ENCODE measurements at regions not wholly inside any gene's neighbourhood (a gene's known extent, or its start where the extent isn't known, plus 50 kb on each side); places are given as distances from the start of the nearest gene placed in this dataset.

- DNase-seq (ENCODE audit: low read depth) = no peak
Measured at GRCh38 chr1:87437663-87438295, 109.1 kb downstream of the LMO4 start.

DNA sequence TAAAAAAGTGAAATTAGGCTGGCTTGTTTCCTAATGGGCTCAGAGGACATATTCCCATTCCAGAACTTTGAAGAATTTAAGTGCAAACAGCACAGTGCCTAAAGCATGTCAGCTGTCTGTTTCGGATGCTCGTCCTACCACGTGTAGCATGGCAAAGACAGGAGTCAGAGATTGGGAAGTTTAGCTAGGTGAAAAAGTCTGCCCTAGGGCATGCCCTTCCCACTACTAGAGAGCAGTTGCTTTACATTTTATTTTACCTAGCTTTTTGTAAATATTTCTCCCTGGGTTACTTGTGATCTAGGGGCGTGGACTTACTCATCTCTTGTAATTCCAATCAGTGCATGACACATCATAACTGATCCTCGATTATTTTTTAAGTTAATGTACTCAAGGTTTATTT is 111.1 kb downstream of the LMO4 start:
- no peak for DNase-seq (ENCODE audit: low read depth)

DNA sequence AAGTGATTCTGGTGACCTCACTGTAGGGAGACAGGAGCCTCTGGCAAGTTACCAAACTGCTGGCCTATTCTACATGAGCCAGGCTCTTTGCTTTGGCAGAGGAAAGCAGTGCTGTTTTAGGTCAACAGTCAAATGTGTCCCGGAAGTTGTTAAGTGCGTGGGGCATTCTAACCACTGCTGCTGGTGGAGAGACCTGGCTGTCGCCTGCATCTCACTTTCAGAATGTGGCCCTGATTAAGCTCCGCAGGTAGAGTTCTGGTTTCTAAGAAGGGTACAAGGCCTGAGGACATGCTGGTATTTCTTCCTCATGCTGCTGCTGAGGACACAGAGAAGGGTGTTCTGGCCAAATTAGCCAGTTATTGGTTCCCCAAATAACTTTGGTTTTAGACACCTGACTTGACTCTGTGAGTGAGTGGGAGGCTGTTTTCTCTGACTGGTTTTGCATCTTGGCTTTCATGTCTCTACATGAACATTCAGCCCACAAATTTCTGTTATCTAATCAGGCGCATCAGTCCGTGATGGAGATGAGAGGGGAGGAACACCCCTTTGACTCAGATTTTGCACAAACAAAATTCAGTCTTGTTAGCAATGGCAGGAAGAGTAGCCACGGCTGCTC is 120.8 kb downstream of the LMO4 start:
- peak; percentile 63 for DNase-seq (ENCODE audit: low read depth)

GRCh38 chr1:87450136-87450535 is 121.5 kb downstream of the LMO4 start:
- no peak for DNase-seq (ENCODE audit: low read depth)

- peak; percentile 30 for DNase-seq (ENCODE audit: low read depth)
Measured at GRCh38 chr1:87450615-87451209, 122.0 kb downstream of the LMO4 start.

- no peak for DNase-seq (ENCODE audit: low read depth)
Measured at GRCh38 chr1:87451229-87451920, 122.7 kb downstream of the LMO4 start.

GRCh38 chr1:87452648-87453047 is 124.0 kb downstream of the LMO4 start:
- no peak for DNase-seq (ENCODE audit: low read depth)

DNA sequence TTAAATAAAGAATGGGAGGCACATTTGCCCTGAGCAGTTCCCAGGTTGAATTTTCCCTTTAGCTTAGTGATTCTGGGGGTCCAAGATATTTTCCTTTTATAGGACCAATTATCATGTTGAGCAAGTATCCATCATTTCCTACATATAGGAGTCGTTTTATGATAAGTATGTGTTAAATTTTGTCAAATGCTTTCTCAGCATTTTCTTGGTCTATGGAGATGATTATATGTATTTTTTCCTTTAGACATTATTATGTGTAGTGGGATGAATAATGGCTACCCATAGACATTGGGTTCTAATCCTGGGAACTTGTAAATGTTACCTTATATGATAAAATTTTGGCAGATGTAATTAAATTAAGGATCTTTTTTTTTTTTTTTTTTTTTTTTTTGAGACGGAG is 128.7 kb downstream of the LMO4 start:
- DNase-seq (ENCODE audit: low read depth) = no peak

GRCh38 chr1:87462894-87463293 is 134.2 kb downstream of the LMO4 start:
- no peak for DNase-seq (ENCODE audit: low read depth)

DNA sequence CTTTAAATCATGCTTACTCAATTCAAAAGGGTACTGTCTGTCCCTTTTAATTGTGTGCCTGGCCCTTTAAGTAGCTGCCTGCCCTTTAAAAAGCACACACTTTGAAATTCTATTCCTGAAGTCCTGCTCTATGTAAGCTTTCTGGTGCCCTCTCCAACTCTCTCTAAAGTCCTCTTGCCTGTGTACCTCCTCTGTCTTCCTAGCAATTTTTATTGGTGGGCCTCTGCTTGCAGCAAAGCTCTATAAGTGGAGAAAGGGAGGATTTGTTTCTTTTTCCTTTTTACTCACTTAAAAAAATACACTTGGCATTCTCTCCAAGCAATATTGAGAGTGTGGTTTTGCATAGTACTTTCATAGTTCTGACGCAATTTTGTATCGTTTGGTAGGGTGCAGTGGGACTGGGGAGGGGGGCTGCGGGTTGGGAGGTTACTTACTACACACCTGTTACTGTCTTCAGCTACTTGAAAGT is 135.4 kb downstream of the LMO4 start:
- no peak for DNase-seq (ENCODE audit: low read depth)

DNA sequence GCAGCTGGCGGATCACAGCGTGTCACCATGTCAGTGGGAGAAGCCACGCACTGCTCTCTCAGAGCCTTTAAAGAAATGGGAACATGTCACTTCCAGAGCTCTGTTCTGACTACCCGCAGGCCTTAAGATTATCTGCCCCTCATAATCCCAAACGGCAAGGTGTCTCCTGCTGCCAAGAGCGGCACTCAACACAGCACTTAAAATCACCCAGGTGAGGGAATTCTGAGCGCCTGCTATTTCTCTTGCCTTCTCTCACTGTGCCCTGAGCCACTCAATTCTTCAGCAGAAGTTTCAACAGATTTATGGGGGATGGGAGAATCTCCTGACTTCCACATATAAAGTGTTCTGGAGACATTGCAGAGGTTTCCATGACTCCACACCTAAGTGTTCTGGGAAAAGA is 137.9 kb downstream of the LMO4 start:
- no peak for DNase-seq (ENCODE audit: low read depth)

GRCh38 chr1:87472716-87473115 is 144.0 kb downstream of the LMO4 start:
- no peak for DNase-seq (ENCODE audit: low read depth)

DNA sequence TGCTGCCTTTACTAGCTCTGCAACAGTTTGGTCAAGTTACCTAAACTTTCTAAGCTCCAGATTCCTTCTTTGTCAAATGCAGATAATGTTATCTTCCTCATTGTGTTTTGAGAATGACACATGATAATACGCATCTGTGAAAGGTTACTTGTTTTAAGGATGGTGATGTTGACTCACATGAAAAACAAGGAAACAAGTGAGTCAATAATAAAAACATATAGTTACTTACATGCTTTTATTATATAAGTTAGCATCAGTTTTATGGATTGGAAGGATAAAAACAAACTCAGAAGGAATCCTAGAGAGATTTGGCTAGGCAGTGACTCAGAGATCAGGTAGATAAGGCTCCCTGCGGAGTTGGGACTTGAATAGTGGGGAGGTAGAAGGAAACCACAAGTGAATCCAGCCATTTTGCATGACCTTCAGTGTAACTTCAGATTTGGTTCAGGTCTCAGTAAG is 144.6 kb downstream of the LMO4 start:
- peak; percentile 53 for DNase-seq (ENCODE audit: low read depth)

DNA sequence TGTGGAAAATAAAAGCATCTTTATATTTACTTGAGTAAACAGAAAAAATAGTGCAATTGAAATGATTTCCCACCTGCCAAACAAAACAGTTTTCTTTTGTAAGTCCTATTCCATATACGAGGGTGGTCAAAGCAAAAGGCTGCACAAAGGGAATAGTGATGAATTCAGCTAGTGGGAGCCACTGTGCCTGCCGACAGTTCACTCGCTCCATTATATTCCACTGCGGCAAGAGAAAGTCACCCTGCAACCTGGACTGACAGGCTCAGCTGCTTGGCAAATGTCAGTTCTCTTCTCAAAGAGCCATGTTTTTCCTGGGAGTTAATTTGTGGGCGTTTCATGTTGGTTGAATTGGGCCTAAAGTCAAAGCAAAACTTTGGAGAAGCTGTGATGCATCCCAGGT is 145.4 kb downstream of the LMO4 start:
- no peak for DNase-seq (ENCODE audit: low read depth)

- DNase-seq (ENCODE audit: low read depth) = peak; percentile 33
Measured at GRCh38 chr1:87478231-87478630, 149.6 kb downstream of the LMO4 start.

DNA sequence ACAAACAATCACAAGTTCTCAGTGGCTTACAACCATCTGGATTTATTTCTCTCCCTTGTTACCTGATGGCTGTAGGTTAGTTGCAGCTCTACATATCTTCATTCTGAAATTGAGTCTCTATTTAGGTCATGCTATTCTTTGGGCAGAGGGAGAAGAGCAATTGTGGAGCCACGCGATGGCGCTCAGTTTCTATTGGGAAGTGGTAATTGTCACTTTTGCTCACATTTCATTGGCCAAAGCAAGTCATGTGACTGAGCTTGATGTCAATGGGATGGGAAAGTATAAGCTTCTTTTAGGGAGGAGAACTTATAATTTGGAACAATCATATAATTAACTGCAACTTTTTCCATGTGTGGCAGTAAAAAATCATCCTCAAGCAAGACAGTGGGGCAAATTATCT is 166.5 kb downstream of the LMO4 start:
- DNase-seq (ENCODE audit: low read depth) = peak; percentile 57

GRCh38 chr1:87495870-87496269 is 167.2 kb downstream of the LMO4 start:
- DNase-seq (ENCODE audit: low read depth) = no peak

GRCh38 chr1:87497380-87498203 is 168.9 kb downstream of the LMO4 start:
- no peak for DNase-seq (ENCODE audit: low read depth)

GRCh38 chr1:87501738-87502137 is 173.1 kb downstream of the LMO4 start:
- no peak for DNase-seq (ENCODE audit: low read depth)

GRCh38 chr1:87505391-87505983 is 176.8 kb downstream of the LMO4 start:
- DNase-seq (ENCODE audit: low read depth) = no peak

GRCh38 chr1:87506147-87506546 is 177.5 kb downstream of the LMO4 start:
- no peak for DNase-seq (ENCODE audit: low read depth)
